ENCODE measurements at regions not wholly inside any gene's neighbourhood (a gene's known extent, or its start where the extent isn't known, plus 50 kb on each side); places are given as distances from the start of the nearest gene placed in this dataset.

GRCh38 chr2:217729421-217730053 lies 273.3 kb downstream of the TNS1 start:
- TF ChIP-seq, protein P1, sequence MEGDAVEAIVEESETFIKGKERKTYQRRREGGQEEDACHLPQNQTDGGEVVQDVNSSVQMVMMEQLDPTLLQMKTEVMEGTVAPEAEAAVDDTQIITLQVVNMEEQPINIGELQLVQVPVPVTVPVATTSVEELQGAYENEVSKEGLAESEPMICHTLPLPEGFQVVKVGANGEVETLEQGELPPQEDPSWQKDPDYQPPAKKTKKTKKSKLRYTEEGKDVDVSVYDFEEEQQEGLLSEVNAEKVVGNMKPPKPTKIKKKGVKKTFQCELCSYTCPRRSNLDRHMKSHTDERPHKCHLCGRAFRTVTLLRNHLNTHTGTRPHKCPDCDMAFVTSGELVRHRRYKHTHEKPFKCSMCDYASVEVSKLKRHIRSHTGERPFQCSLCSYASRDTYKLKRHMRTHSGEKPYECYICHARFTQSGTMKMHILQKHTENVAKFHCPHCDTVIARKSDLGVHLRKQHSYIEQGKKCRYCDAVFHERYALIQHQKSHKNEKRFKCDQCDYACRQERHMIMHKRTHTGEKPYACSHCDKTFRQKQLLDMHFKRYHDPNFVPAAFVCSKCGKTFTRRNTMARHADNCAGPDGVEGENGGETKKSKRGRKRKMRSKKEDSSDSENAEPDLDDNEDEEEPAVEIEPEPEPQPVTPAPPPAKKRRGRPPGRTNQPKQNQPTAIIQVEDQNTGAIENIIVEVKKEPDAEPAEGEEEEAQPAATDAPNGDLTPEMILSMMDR (IDR thresholded peaks at IDR 0.05; ENCODE audit: poor library complexity) = no peak
- TF ChIP-seq EZH2 (IDR thresholded peaks at IDR 0.05; ENCODE audit: borderline replicate concordance) = no peak
